Upper lobe of left lung (tissue), 6 donors: ENCODE measurements at regions not wholly inside any gene's neighbourhood (a gene's known extent, or its start where the extent isn't known, plus 50 kb on each side); places are given as distances from the start of the nearest gene placed in this dataset.

Experiments used
- ATAC-seq, 2 donors: fragments of 200-7000 bp; cut with Tn5 transposase; one replicate each; pipeline ENCODE4 v1.9.1; 2022; ENCODE audit warnings: mild to moderate bottlenecking in 2 of 2, moderate library complexity in 2 of 2; ENCODE audit not compliant: low FRiP score in 2 of 2
- DNase-seq, 2 donors: peaks; one replicate each; pipeline ENCODE4 v3.0.0-alpha.2; 2019 to 2020
- H3K27ac ChIP-seq, 4 donors: fragments of 200-600 bp; sonication (generic); one replicate each; pipeline ENCODE4 v1.5.1; 2016 to 2019
- H3K27me3 ChIP-seq, 4 donors: fragments of 200-600 bp; sonication (generic); one replicate each; pipeline ENCODE4 v1.5.1; 2017 to 2019
- H3K36me3 ChIP-seq, 4 donors: fragments of 200-600 bp; sonication (generic); one replicate each; pipeline ENCODE4 v1.5.1; 2016 to 2019
- H3K4me1 ChIP-seq, 4 donors: fragments of 200-600 bp; sonication (generic); one replicate each; pipeline ENCODE4 v1.5.1; 2018 to 2019
- H3K4me3 ChIP-seq, 4 donors: fragments of 200-600 bp; sonication (generic); one replicate each; pipeline ENCODE4 v1.5.1; 2017 to 2019; ENCODE audit warnings: mild to moderate bottlenecking in 2 of 4, moderate library complexity in 1 of 4
- H3K9me3 ChIP-seq, 4 donors: fragments of 200-600 bp; sonication (generic); one replicate each; pipeline ENCODE4 v1.5.1; 2018 to 2019
- EP300 ChIP-seq, 4 donors: sonication (generic); formaldehyde crosslinking; IDR thresholded peaks; one replicate each; pipeline ENCODE4 v1.5.1; 2017; ENCODE audit warnings: antibody characterized with exemption in 4 of 4, control low read depth in 2 of 4
- POLR2A ChIP-seq, 4 donors: fragments of 450-650 bp; IDR thresholded peaks; one replicate each; pipeline ENCODE4 v1.5.1; 2016 to 2017; ENCODE audit warnings: antibody characterized with exemption in 4 of 4, mild to moderate bottlenecking in 2 of 4
- POLR2AphosphoS5 ChIP-seq, 2 donors: sonication (generic); formaldehyde crosslinking; IDR thresholded peaks; one replicate each; pipeline ENCODE4 v1.5.1; 2017; ENCODE audit warnings: antibody characterized with exemption in 2 of 2
- WGBS, 2 donors: methylation state at CpG; one replicate each; pipeline ENCODE4 v1.1.5; 2017 to 2018; 5-methylcytosine and 5-hydroxymethylcytosine counted together
- TF ChIP-seq, protein P1 (sequence below), 6 experiments: fragments of 450-650 bp in 4 of 6; fragments of 200-600 bp in 2 of 6; sonication (generic) in 2 of 6; IDR thresholded peaks; one replicate each; pipeline ENCODE4 v1.5.1; 2016 to 2019; ENCODE audit warnings: antibody characterized with exemption in 6 of 6
- donor health status: DM: no; HTN: no; CAD: no; lungs with moderate emphysema.
- donor health status: DM: no; HTN: yes; CAD: no; lungs with severe emphysema.

DNA sequence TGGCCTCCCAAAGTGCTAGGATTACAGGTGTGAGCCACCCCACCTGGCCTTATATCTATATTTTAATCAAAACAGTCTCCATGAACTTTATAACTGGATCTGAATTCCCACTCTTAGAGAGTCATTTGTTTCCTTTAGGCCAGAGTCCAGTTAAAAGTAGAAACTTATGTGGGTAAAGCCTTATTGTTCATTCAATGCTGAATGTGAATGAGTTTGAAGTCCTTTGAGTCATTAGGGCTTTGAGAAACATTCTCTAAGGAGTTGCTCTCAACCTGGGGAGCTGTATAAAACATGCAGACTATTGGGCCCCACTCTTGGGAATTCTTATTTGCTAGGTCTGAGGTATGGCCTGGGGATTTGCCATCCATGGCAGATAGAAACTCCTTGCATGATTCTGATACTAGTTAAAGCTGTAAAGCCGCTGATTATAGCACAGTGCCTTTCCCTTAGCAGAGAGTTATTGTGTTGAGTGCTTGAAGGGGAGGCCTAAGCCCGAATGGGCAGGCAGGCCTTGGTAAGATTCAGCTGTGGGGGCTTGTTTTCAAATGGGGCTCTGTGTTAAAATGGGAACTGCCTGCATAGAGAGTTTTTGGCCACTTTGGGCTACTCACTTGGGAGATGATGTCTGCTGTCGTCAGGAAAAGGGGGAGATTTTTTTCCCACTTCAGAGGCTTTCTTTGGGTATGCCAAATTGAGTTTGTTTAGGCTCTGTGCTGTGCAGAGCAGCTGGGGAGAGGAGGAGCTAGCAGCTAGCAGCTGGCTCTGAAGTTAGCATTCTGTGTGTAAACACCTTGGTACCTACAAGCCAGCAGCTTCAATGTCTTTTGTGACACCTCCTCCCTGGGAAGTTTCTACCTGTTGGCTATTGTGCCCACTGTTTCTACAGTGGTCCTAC, 117.5 kb downstream of the DACT1 start:
- 65 to 90% methylated on average over 2 to 3 of the region's 3 CpGs for WGBS, 2 donors
- no peak overlapping the region for H3K27ac ChIP-seq
- TF ChIP-seq, protein P1, sequence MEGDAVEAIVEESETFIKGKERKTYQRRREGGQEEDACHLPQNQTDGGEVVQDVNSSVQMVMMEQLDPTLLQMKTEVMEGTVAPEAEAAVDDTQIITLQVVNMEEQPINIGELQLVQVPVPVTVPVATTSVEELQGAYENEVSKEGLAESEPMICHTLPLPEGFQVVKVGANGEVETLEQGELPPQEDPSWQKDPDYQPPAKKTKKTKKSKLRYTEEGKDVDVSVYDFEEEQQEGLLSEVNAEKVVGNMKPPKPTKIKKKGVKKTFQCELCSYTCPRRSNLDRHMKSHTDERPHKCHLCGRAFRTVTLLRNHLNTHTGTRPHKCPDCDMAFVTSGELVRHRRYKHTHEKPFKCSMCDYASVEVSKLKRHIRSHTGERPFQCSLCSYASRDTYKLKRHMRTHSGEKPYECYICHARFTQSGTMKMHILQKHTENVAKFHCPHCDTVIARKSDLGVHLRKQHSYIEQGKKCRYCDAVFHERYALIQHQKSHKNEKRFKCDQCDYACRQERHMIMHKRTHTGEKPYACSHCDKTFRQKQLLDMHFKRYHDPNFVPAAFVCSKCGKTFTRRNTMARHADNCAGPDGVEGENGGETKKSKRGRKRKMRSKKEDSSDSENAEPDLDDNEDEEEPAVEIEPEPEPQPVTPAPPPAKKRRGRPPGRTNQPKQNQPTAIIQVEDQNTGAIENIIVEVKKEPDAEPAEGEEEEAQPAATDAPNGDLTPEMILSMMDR (IDR thresholded peaks at IDR 0.05): no peak
- TF ChIP-seq POLR2A (IDR thresholded peaks at IDR 0.05) (no peak), POLR2AphosphoS5 (IDR thresholded peaks at IDR 0.05) (no peak), EP300 (IDR thresholded peaks at IDR 0.05) (no peak)

DNA sequence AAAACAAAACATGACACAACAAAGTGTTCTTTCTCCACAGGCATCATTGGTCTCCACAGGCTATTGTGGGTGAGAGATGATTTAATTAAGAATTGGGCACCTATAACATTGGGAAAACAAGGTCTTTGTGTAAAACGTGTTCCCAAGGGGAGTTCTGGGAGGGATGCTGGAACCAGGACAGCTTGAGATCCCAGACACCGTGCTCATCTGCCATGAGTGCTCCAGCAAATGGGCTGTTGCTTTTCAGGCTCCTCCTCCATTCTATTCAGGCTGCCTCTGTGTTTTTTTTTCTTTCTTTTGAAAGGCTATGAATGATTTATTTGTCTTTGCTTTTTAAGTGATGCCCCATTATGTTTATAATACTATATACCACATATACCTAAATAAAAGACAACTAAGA, 122.4 kb downstream of the DACT1 start:
- Histone ChIP-seq H3K36me3 (no peaks in the 10 kb centered on the region), H3K4me1 (no peaks in the 10 kb centered on the region), H3K27me3 (no peaks in the 10 kb centered on the region), H3K4me3 (no peak overlapping the region), H3K27ac (no peak overlapping the region), H3K9me3 (no peaks in the 10 kb centered on the region)
- ATAC-seq (no peak), DNase-seq (no peak)
- TF ChIP-seq POLR2AphosphoS5 (IDR thresholded peaks at IDR 0.05) (no peak), POLR2A (IDR thresholded peaks at IDR 0.05) (no peak), EP300 (IDR thresholded peaks at IDR 0.05) (no peak)
- TF ChIP-seq, protein P1 (IDR thresholded peaks at IDR 0.05): no peak
- WGBS, 2 donors: 65 to 75% methylated on average over 2 of the region's 2 CpGs

More for the DNA sequence above, 117.5 kb downstream of the DACT1 start:
- no peaks in the 10 kb centered on the region for H3K9me3 ChIP-seq
- H3K4me3 ChIP-seq: no peak overlapping the region
- no peaks in the 10 kb centered on the region for H3K36me3 ChIP-seq
- H3K4me1 ChIP-seq: peaks cover 15 to 24% (median 19%) of the 10 kb centered on the region in 4 donors
- H3K27me3 ChIP-seq: no peaks in the 10 kb centered on the region
- no peak for DNase-seq
- no peak for ATAC-seq

GRCh38 chr14:58762629-58763028, 124.9 kb downstream of the DACT1 start:
- Histone ChIP-seq H3K27ac (no peak overlapping the region), H3K27me3 (no peaks in the 10 kb centered on the region), H3K4me3 (no peak overlapping the region), H3K36me3 (no peaks in the 10 kb centered on the region), H3K9me3 (no peaks in the 10 kb centered on the region), H3K4me1 (no peaks in the 10 kb centered on the region)
- WGBS, 2 donors: 96 to 98% methylated on average over 1 of the region's 1 CpG
- no peak for TF ChIP-seq POLR2A (IDR thresholded peaks at IDR 0.05)
- TF ChIP-seq, protein P1 (IDR thresholded peaks at IDR 0.05): no peak
- no peak for TF ChIP-seq POLR2AphosphoS5 (IDR thresholded peaks at IDR 0.05)
- no peak for TF ChIP-seq EP300 (IDR thresholded peaks at IDR 0.05)
- no peak for ATAC-seq
- DNase-seq: no peak

DNA sequence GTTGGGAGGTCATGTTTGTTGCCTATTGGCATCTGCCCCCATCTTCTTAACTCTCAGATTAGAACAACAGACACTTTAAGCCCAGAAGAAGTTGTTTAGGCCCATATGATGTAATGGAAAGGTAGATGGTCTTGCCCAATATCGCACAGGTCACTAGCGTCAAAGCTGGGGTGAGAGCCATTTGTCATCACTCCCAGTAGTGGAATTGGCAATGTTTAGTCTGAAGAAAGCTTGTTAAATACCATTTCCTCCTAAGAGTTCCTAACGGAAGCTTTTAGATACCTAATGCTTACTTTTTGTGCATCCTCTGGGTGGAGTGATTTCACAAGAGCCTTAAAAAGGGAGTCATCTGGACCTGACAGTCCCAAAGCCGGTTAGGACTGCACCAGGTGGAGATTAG, 125.4 kb downstream of the DACT1 start:
- ATAC-seq (no peak), DNase-seq (no peak)
- Histone ChIP-seq H3K27me3 (no peaks in the 10 kb centered on the region), H3K27ac (no peak overlapping the region), H3K4me3 (no peak overlapping the region), H3K4me1 (no peaks in the 10 kb centered on the region), H3K9me3 (no peaks in the 10 kb centered on the region), H3K36me3 (no peaks in the 10 kb centered on the region)
- WGBS, 2 donors: 48 to 60% methylated on average over 4 of the region's 4 CpGs
- TF ChIP-seq POLR2A (IDR thresholded peaks at IDR 0.05): no peak
- TF ChIP-seq, protein P1 (IDR thresholded peaks at IDR 0.05): no peak
- TF ChIP-seq EP300 (IDR thresholded peaks at IDR 0.05): no peak
- TF ChIP-seq POLR2AphosphoS5 (IDR thresholded peaks at IDR 0.05): no peak
